ENCODE measurements at regions not wholly inside any gene's neighbourhood (a gene's known extent, or its start where the extent isn't known, plus 50 kb on each side); places are given as distances from the start of the nearest gene placed in this dataset.

DNA sequence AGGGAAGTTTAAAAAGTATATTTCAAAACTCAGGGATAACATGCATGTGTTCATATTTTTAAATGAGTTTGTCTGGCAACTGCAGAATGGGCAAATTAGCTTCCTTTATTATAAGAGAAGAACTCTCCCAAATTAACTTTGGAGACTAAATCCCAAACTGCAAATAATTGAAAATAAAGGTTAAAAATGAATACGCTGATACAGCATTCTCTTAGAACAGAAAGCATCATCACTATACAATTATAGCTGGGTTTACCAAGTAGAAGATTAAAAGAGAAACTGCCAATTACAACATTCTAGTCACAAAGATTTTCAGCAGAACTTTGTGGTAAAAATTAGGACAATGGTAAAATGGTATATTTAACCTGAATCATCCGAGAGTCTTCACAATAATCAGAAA lies 73.3 kb downstream of the OLFM4 start:
- Histone ChIP-seq H3K4me3 (no peak overlapping the region), H3K27ac (no peak overlapping the region), H3K27me3 (no peaks in the 10 kb centered on the region), H3K4me1 (ENCODE audit: insufficient read depth) (no peaks in the 10 kb centered on the region), H3K36me3 (no peaks in the 10 kb centered on the region), H3K9me3 (no peaks in the 10 kb centered on the region)
- TF ChIP-seq POLR2A (IDR thresholded peaks at IDR 0.05) (no peak), EP300 (IDR thresholded peaks at IDR 0.05) (no peak)
- TF ChIP-seq, protein P1, sequence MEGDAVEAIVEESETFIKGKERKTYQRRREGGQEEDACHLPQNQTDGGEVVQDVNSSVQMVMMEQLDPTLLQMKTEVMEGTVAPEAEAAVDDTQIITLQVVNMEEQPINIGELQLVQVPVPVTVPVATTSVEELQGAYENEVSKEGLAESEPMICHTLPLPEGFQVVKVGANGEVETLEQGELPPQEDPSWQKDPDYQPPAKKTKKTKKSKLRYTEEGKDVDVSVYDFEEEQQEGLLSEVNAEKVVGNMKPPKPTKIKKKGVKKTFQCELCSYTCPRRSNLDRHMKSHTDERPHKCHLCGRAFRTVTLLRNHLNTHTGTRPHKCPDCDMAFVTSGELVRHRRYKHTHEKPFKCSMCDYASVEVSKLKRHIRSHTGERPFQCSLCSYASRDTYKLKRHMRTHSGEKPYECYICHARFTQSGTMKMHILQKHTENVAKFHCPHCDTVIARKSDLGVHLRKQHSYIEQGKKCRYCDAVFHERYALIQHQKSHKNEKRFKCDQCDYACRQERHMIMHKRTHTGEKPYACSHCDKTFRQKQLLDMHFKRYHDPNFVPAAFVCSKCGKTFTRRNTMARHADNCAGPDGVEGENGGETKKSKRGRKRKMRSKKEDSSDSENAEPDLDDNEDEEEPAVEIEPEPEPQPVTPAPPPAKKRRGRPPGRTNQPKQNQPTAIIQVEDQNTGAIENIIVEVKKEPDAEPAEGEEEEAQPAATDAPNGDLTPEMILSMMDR (IDR thresholded peaks at IDR 0.05), result no peak
- intact Hi-C loops (cut with DNase I), result no loop called here
- DNase-seq, result no peak
- 86 to 94% (median 90%) methylated on average over 2 of the region's 2 CpGs for WGBS, 3 donors

DNA sequence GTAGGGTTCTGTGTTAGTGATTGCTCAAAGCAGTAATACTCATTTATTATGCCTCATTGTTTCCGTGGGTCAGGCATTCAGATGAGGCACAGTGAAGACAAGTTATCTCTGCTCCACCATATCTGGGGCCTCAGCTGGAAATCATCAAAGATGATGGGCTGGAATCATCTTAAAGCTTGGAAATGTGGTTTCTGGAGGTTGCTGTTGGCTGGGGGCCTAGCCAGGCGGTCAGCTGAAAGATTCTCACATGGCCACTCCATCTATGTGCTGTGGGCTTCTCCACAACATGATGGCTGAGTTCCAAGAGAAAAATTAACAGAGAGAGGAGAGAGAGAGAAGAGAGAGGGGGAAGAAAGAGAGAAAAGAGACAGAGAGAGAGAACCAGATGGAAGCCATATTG lies 75.5 kb downstream of the OLFM4 start:
- no peaks in the 10 kb centered on the region for H3K27me3 ChIP-seq
- DNase-seq, result no peak
- H3K9me3 ChIP-seq, result no peaks in the 10 kb centered on the region
- intact Hi-C loops (cut with DNase I), result no loop called here
- H3K36me3 ChIP-seq, result no peaks in the 10 kb centered on the region
- WGBS, 3 donors, result 15 to 32% (median 23%) methylated on average over 2 of the region's 2 CpGs
- no peak overlapping the region for H3K4me3 ChIP-seq
- no peak for TF ChIP-seq EP300 (IDR thresholded peaks at IDR 0.05)
- no peak for TF ChIP-seq POLR2A (IDR thresholded peaks at IDR 0.05)
- TF ChIP-seq, protein P1 (IDR thresholded peaks at IDR 0.05), result no peak
- no peaks in the 10 kb centered on the region for H3K4me1 ChIP-seq (ENCODE audit: insufficient read depth)
- no peak overlapping the region for H3K27ac ChIP-seq

DNA sequence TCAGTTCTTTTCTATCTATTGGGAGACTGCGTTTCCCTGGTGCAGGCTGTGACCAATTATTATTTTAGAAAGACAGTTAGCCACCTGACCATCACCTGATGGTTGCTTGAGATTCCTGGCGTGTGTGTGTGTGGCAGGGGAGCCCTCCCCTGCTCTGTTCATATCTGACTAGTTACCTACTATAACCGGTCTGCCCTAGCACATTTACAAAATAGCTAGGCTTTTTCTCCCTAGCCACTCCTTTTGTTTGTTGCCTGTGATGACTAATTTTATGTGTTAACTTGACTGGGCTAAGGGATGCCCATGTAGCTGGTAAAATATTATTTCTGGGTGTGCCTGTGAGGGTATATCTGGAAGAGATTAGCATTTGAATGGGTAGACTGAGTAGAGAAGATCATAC lies 76.9 kb downstream of the OLFM4 start:
- H3K27ac ChIP-seq, result no peak overlapping the region
- H3K36me3 ChIP-seq, result no peaks in the 10 kb centered on the region
- H3K9me3 ChIP-seq, result no peaks in the 10 kb centered on the region
- intact Hi-C loops (cut with DNase I), result no loop called here
- no peak overlapping the region for H3K4me3 ChIP-seq
- H3K4me1 ChIP-seq (ENCODE audit: insufficient read depth), result no peaks in the 10 kb centered on the region
- no peaks in the 10 kb centered on the region for H3K27me3 ChIP-seq
- TF ChIP-seq EP300 (IDR thresholded peaks at IDR 0.05) (no peak), POLR2A (IDR thresholded peaks at IDR 0.05) (no peak)
- TF ChIP-seq, protein P1 (IDR thresholded peaks at IDR 0.05), result no peak
- WGBS, 3 donors, result 81 to 88% (median 84%) methylated on average over 3 of the region's 3 CpGs
- no peak for DNase-seq

DNA sequence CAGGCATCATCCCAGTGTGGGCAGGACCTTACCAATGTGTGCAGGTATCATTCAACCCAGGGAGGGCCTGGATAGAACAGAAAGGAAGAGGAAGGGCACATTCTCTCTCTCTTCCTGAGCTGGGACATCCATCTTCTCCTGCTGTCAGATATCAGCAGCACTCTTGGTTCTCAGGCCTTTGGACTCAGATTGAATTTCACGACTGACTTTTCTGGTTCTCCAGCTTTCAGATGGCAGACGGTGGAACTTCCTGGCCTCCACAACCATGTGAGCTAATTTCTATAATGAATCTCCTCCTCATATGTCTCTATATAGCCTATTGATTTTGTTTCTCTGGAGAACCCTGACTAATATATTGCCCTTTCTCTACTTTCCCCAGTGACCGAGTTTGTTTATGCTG lies 77.3 kb downstream of the OLFM4 start:
- DNase-seq, result no peak
- Histone ChIP-seq H3K9me3 (no peaks in the 10 kb centered on the region), H3K36me3 (no peaks in the 10 kb centered on the region), H3K4me3 (no peak overlapping the region), H3K4me1 (ENCODE audit: insufficient read depth) (no peaks in the 10 kb centered on the region), H3K27ac (no peak overlapping the region), H3K27me3 (no peaks in the 10 kb centered on the region)
- intact Hi-C loops (cut with DNase I), result no loop called here
- WGBS, 3 donors, result 79 to 93% (median 87%) methylated on average over 3 of the region's 3 CpGs
- no peak for TF ChIP-seq POLR2A (IDR thresholded peaks at IDR 0.05)
- TF ChIP-seq, protein P1 (IDR thresholded peaks at IDR 0.05), result no peak
- no peak for TF ChIP-seq EP300 (IDR thresholded peaks at IDR 0.05)

DNA sequence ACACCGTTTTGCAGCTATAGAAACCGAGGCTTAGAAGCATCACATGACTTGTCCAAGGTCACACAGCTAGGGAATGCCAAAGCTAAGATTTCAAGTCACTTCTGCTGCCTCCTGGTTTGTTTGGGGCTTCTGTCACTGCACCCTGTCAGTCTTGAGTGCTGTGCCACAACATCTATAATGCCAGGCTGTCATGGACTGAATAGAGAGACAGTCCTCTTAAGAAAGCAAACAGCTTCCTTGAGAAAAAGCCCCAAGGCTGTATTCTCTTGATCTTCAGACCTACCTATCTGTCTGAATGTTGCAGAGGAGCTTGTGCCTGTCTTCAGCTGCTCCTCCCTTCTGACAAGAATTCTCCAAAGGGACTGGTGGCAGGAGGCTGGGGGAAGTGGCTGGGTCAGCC lies 81.6 kb downstream of the OLFM4 start:
- no peak for DNase-seq
- TF ChIP-seq EP300 (IDR thresholded peaks at IDR 0.05) (no peak), POLR2A (IDR thresholded peaks at IDR 0.05) (no peak)
- TF ChIP-seq, protein P1 (IDR thresholded peaks at IDR 0.05), result no peak
- H3K9me3 ChIP-seq, result no peaks in the 10 kb centered on the region
- intact Hi-C loops (cut with DNase I), result no loop called here
- H3K4me3 ChIP-seq, result no peak overlapping the region
- no peaks in the 10 kb centered on the region for H3K36me3 ChIP-seq
- H3K27me3 ChIP-seq, result no peaks in the 10 kb centered on the region
- no peak overlapping the region for H3K27ac ChIP-seq
- WGBS, 3 donors, result 45 to 70% (median 65%) methylated on average over 2 of the region's 2 CpGs
- H3K4me1 ChIP-seq (ENCODE audit: insufficient read depth), result no peaks in the 10 kb centered on the region

Measured in ovary (tissue), 7 donors.